Prostate gland (tissue), 2 donors: ENCODE measurements at regions not wholly inside any gene's neighbourhood (a gene's known extent, or its start where the extent isn't known, plus 50 kb on each side); places are given as distances from the start of the nearest gene placed in this dataset.

Experiments
- DNase-seq: peaks from one replicate; pipeline ENCODE4 v3.0.0-alpha.2; 2019; ENCODE audit warnings: low spot score
- H3K27ac ChIP-seq, 2 donors: fragments of 200-600 bp; sonication (generic); 2 replicates each; pipeline ENCODE4 v1.5.1; 2017 to 2019
- H3K27me3 ChIP-seq: fragments of 200-600 bp; sonication (generic); replicated peaks from 2 replicates; pipeline ENCODE4 v1.5.1; 2019; ENCODE audit not compliant: insufficient read depth
- H3K36me3 ChIP-seq, 2 donors: fragments of 200-600 bp; sonication (generic); 1 replicate in 1 of 2; 2 replicates in 1 of 2; pipeline versions ENCODE4 v1.5.1 to v1.8.1; 2017 to 2019
- H3K4me1 ChIP-seq: fragments of 200-600 bp; sonication (generic); replicated peaks from 2 replicates; pipeline ENCODE4 v1.5.1; 2019
- H3K4me3 ChIP-seq, 2 donors: fragments of 200-600 bp; sonication (generic); 2 replicates each; pipeline ENCODE4 v1.5.1; 2017 to 2019
- H3K9me3 ChIP-seq: fragments of 200-600 bp; sonication (generic); 2 replicates; pipeline ENCODE4 v1.5.1; 2017
- POLR2A ChIP-seq: fragments of 450-650 bp; IDR thresholded peaks from one replicate; pipeline ENCODE4 v1.6.1; 2016; ENCODE audit warnings: antibody characterized with exemption, mild to moderate bottlenecking
- POLR2AphosphoS5 ChIP-seq: sonication (generic); formaldehyde crosslinking; IDR thresholded peaks from one replicate; pipeline ENCODE4 v1.6.1; 2017; ENCODE audit warnings: antibody characterized with exemption
- WGBS: methylation state at CpG from one replicate; pipeline ENCODE4 v1.1.5; 2018; 5-methylcytosine and 5-hydroxymethylcytosine counted together
- intact Hi-C: fragments of 100-400 bp; cut with DNase I; formaldehyde crosslinking; loops from one replicate; pipeline ENCODE4 v1.14.2; 2022
- TF ChIP-seq, protein P1 (sequence below), 4 experiments: fragments of 200-600 bp in 2 of 4; fragments of 450-650 bp in 2 of 4; sonication (generic) in 2 of 4; IDR thresholded peaks; 1 replicate in 3 of 4; 2 replicates in 1 of 4; pipeline ENCODE4 v1.5.1; 2016 to 2019; ENCODE audit warnings: antibody characterized with exemption in 4 of 4, mild to moderate bottlenecking in 2 of 4, moderate library complexity in 2 of 4

DNA sequence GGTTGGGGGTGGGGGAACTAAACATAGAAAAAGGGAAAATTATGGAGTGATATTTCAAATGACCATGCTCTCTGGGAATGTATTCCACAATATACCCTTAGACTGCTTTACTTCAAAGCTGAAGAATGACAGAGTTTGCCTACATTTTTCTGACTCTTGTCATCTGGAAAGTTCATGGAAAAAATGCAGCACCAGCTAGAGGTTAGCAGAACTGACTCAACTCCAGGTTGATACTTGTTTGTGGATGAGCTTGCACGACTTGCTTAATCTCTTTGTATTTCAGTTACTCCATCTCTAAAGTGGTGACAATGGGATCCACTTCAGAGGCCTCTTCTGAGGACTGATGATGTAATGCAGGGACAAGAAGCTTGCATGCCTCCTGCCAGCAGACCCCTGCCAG is 824.0 kb upstream of the ID2 start:
- no peak for DNase-seq
- no peaks in the 10 kb centered on the region for H3K27me3 ChIP-seq
- H3K36me3 ChIP-seq, result no peaks in the 10 kb centered on the region
- no peak overlapping the region for H3K4me3 ChIP-seq
- WGBS, result 62% methylated on average over 1 of the region's 1 CpG
- no peaks in the 10 kb centered on the region for H3K9me3 ChIP-seq
- no peaks in the 10 kb centered on the region for H3K4me1 ChIP-seq
- intact Hi-C loops, result no loop called here
- no peak overlapping the region for H3K27ac ChIP-seq
- TF ChIP-seq POLR2AphosphoS5 (no peak), POLR2A (no peak)
- TF ChIP-seq, protein P1, sequence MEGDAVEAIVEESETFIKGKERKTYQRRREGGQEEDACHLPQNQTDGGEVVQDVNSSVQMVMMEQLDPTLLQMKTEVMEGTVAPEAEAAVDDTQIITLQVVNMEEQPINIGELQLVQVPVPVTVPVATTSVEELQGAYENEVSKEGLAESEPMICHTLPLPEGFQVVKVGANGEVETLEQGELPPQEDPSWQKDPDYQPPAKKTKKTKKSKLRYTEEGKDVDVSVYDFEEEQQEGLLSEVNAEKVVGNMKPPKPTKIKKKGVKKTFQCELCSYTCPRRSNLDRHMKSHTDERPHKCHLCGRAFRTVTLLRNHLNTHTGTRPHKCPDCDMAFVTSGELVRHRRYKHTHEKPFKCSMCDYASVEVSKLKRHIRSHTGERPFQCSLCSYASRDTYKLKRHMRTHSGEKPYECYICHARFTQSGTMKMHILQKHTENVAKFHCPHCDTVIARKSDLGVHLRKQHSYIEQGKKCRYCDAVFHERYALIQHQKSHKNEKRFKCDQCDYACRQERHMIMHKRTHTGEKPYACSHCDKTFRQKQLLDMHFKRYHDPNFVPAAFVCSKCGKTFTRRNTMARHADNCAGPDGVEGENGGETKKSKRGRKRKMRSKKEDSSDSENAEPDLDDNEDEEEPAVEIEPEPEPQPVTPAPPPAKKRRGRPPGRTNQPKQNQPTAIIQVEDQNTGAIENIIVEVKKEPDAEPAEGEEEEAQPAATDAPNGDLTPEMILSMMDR (IDR thresholded peaks at IDR 0.05), result no peak

DNA sequence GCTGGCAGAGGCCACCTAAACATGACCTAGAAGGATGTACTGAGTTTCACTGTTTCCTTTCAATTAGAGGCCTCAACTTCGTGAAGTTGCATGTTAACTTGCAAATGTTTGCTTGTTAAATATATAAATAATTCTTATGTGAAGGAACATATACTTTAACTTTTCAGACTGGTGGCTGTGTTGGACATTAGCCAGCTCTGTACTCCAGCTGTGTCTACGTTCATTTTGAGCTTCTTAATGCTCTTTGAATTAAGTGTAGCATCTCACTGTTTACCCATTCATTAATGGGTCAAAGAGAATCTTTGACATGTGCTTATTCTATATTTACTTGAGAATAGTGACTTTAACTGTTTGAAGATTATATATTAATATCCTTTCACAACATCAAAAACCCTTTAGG is 823.2 kb upstream of the ID2 start:
- DNase-seq, result no peak

DNA sequence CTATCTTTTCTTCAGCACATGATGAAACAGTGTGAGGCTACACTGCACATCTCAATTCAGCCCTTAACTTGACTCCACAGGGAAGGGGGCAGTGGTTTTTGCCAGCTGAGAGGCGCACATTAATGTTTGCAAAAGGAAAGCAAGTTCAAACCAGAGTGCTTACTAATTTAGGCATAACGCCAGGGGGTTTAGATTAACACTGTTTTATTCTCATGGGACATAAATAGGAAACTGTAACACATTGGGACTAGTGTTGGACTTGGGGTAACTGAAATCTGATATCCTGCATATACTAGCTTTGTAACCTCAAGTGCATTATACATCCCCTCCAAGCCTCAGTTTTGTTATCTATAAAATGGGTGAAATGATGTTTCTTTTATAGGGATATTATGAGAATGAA is 821.2 kb upstream of the ID2 start:
- WGBS, result 46% methylated on average over 2 of the region's 2 CpGs

More for the DNA sequence above, 823.2 kb upstream of the ID2 start:
- H3K9me3 ChIP-seq, result no peaks in the 10 kb centered on the region
- no peak overlapping the region for H3K27ac ChIP-seq
- intact Hi-C loops, result no loop called here
- 47% methylated on average over 2 of the region's 2 CpGs for WGBS
- no peaks in the 10 kb centered on the region for H3K4me1 ChIP-seq
- no peaks in the 10 kb centered on the region for H3K36me3 ChIP-seq
- H3K4me3 ChIP-seq, result no peak overlapping the region
- no peaks in the 10 kb centered on the region for H3K27me3 ChIP-seq
- TF ChIP-seq POLR2AphosphoS5, result no peak
- TF ChIP-seq POLR2A, result no peak
- TF ChIP-seq, protein P1 (IDR thresholded peaks at IDR 0.05), result no peak

GRCh38 chr2:7861910-7862702 is 819.8 kb upstream of the ID2 start:
- H3K27ac ChIP-seq, result no peak overlapping the region
- no peaks in the 10 kb centered on the region for H3K36me3 ChIP-seq
- TF ChIP-seq POLR2AphosphoS5 (no peak), POLR2A (no peak)
- TF ChIP-seq, protein P1 (IDR thresholded peaks at IDR 0.05), result no peak
- H3K27me3 ChIP-seq, result no peaks in the 10 kb centered on the region
- H3K9me3 ChIP-seq, result no peaks in the 10 kb centered on the region
- no peak for DNase-seq
- WGBS, result 80% methylated on average over 8 of the region's 8 CpGs
- intact Hi-C loops, result no loop called here
- no peaks in the 10 kb centered on the region for H3K4me1 ChIP-seq
- H3K4me3 ChIP-seq, result no peak overlapping the region

More for the DNA sequence above, 821.2 kb upstream of the ID2 start:
- Histone ChIP-seq H3K36me3 (no peaks in the 10 kb centered on the region), H3K9me3 (no peaks in the 10 kb centered on the region), H3K4me3 (no peak overlapping the region), H3K4me1 (no peaks in the 10 kb centered on the region), H3K27me3 (no peaks in the 10 kb centered on the region), H3K27ac (no peak overlapping the region)
- intact Hi-C loops, result no loop called here
- DNase-seq, result no peak
- TF ChIP-seq, protein P1 (IDR thresholded peaks at IDR 0.05), result no peak
- TF ChIP-seq POLR2A (no peak), POLR2AphosphoS5 (no peak)

- TF ChIP-seq POLR2A (no peak), POLR2AphosphoS5 (no peak)
- TF ChIP-seq, protein P1 (IDR thresholded peaks at IDR 0.05), result no peak
- Histone ChIP-seq H3K4me3 (no peak overlapping the region), H3K36me3 (no peaks in the 10 kb centered on the region), H3K4me1 (no peaks in the 10 kb centered on the region), H3K27me3 (no peaks in the 10 kb centered on the region), H3K9me3 (no peaks in the 10 kb centered on the region), H3K27ac (no peak overlapping the region)
- intact Hi-C loops, result no loop called here
- no peak for DNase-seq
- 94% methylated on average over 3 of the region's 3 CpGs for WGBS
Observed at GRCh38 chr2:7866104-7866503, 815.8 kb upstream of the ID2 start.
